ENCODE measurements at regions not wholly inside any gene's neighbourhood (a gene's known extent, or its start where the extent isn't known, plus 50 kb on each side); places are given as distances from the start of the nearest gene placed in this dataset.

DNA sequence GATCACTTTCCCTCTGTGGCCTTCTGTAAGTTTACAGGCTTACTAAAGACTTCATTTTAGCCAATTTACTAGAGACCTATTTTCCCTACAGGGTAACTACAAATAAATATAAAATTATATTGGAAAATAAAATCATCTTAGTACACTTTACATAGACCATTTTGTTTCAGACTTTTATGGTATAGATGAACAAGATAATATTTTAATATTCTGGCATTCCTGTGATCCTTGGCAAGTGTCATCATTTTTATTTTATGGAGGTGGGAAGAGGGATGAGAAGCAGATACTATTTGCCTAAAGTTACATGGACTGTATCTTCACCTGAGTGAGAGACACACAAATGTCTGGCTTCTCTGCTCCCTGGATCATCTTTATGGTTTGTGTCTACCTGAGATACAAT is 149.6 kb upstream of the CWC22 start:
- no peak overlapping the region for H3K4me3 ChIP-seq (ENCODE audit: low read depth, low read length)
- in situ Hi-C loops (cut with HindIII; ENCODE audit: low sequenced_read_pairs), result no loop called here
- TF ChIP-seq, protein P1, sequence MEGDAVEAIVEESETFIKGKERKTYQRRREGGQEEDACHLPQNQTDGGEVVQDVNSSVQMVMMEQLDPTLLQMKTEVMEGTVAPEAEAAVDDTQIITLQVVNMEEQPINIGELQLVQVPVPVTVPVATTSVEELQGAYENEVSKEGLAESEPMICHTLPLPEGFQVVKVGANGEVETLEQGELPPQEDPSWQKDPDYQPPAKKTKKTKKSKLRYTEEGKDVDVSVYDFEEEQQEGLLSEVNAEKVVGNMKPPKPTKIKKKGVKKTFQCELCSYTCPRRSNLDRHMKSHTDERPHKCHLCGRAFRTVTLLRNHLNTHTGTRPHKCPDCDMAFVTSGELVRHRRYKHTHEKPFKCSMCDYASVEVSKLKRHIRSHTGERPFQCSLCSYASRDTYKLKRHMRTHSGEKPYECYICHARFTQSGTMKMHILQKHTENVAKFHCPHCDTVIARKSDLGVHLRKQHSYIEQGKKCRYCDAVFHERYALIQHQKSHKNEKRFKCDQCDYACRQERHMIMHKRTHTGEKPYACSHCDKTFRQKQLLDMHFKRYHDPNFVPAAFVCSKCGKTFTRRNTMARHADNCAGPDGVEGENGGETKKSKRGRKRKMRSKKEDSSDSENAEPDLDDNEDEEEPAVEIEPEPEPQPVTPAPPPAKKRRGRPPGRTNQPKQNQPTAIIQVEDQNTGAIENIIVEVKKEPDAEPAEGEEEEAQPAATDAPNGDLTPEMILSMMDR (IDR thresholded peaks at IDR 0.05; ENCODE audit: low read depth, low read length), result no peak
- DNase-seq (ENCODE audit: low read depth, low spot score), result no peak

GRCh38 chr2:180150606-180151005 is 143.5 kb upstream of the CWC22 start:
- TF ChIP-seq, protein P1 (IDR thresholded peaks at IDR 0.05; ENCODE audit: low read depth, low read length), result no peak

DNA sequence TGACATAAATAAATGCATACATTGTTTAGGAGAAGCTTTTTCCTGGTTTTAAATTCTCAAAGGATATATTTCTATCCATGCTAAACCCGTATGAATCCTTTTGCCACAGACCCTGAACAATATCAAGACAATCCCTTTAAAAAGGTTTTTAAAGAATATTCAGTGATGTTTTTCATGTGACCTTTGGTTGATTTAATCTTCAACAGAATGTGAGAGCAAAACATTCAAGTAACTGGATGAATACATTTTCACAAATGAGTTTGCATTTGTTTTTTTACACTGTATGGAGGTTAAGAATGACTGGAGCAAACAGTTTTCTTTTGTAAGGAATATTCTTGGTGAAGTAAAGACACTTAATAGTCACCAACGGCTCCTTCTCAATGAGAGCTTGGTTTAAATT is 139.4 kb upstream of the CWC22 start:
- no peak for DNase-seq (ENCODE audit: low read depth, low spot score)
- TF ChIP-seq, protein P1 (IDR thresholded peaks at IDR 0.05; ENCODE audit: low read depth, low read length), result no peak
- H3K4me3 ChIP-seq (ENCODE audit: low read depth, low read length), result no peak overlapping the region
- in situ Hi-C loops (cut with HindIII; ENCODE audit: low sequenced_read_pairs), result no loop called here

More at GRCh38 chr2:180150606-180151005, 143.5 kb upstream of the CWC22 start:
- no peak for DNase-seq (ENCODE audit: low read depth, low spot score)
- in situ Hi-C loops (cut with HindIII; ENCODE audit: low sequenced_read_pairs), result no loop called here
- H3K4me3 ChIP-seq (ENCODE audit: low read depth, low read length), result no peak overlapping the region

- DNase-seq (ENCODE audit: low read depth, low spot score), result no peak
- in situ Hi-C loops (cut with HindIII; ENCODE audit: low sequenced_read_pairs), result no loop called here
- no peak overlapping the region for H3K4me3 ChIP-seq (ENCODE audit: low read depth, low read length)
- TF ChIP-seq, protein P1 (IDR thresholded peaks at IDR 0.05; ENCODE audit: low read depth, low read length), result no peak
Observed at GRCh38 chr2:180146114-180146513, 139.0 kb upstream of the CWC22 start.

DNA sequence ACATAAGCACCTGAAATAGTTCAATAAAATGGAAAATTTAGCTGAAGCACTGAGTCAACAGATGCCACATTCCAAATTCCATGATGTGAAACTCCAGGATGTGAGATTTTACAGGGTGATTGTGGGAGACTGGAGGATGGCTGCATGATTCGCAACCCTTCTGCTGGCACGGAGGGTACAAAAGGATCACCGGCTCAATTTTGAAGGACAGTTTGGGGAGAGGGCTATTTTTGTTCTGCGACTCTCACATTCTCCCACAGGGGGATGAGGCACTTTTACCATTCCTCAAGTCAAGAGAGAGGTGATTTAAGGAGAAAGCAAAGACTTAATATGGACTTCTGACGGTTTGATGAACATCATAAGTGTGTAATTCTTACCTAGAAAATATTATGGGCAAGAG is 138.1 kb upstream of the CWC22 start:
- TF ChIP-seq, protein P1 (IDR thresholded peaks at IDR 0.05; ENCODE audit: low read depth, low read length), result no peak
- no peak for DNase-seq (ENCODE audit: low read depth, low spot score)
- no peak overlapping the region for H3K4me3 ChIP-seq (ENCODE audit: low read depth, low read length)
- in situ Hi-C loops (cut with HindIII; ENCODE audit: low sequenced_read_pairs), result no loop called here

DNA sequence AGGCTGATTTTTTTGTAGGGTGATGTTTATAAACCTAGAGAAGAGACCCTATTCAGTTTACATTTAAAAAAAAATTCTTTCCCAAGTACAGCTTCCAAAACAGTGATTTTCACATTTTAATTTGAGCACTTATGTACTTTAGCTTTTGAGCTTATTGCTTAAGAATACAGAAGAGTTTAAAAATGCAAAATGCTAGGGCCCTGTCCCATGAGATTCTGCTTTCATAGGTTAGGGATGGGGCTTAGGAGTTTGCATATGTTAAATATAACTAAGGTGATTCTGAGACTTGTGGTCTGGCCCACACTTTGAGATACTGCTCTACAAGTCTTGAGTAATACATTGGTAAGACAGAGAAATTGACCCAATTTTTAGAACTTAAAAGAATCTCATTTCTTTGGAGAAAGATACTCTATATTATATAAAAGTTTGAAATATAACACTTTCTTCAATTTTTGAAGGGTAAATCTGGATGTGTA is 137.3 kb upstream of the CWC22 start:
- in situ Hi-C loops (cut with HindIII; ENCODE audit: low sequenced_read_pairs), result no loop called here
- H3K4me3 ChIP-seq (ENCODE audit: low read depth, low read length), result no peak overlapping the region
- no peak for DNase-seq (ENCODE audit: low read depth, low spot score)
- TF ChIP-seq, protein P1 (IDR thresholded peaks at IDR 0.05; ENCODE audit: low read depth, low read length), result no peak

All from astrocyte of the spinal cord (primary cell).